K562 (cell line): ENCODE measurements at regions not wholly inside any gene's neighbourhood (a gene's known extent, or its start where the extent isn't known, plus 50 kb on each side); places are given as distances from the start of the nearest gene placed in this dataset.

Source experiments
- ATAC-seq: fragments of 200-7000 bp; cut with Tn5 transposase; 3 replicates; pipeline ENCODE4 v1.9.1; 2020; ENCODE audit warnings: moderate library complexity
- BruUV-seq: library from RNA; stranded (reverse); fragments of 400-500 nt; replicated peaks from 2 replicates; lab custom pipeline; 2021; lab: Mats Ljungman, UMichigan
- CTCF ChIA-PET: fragments of 300-600 bp; formaldehyde crosslinking; extraction: SDS; loops from one replicate; lab custom pipeline; 2021; ENCODE audit warnings: low intra/inter-chr PET ratio; lab: Yijun Ruan, JAX
- POLR2A ChIA-PET: fragments of 300-600, 350-650 bp; sonication (Branson Sonifier 250); formaldehyde crosslinking; extraction: SDS; loops from one replicate; lab custom pipeline; 2021; ENCODE audit warnings: antibody characterized with exemption, inconsistent platforms; lab: Yijun Ruan, JAX
- DNase-seq, 4 experiments: peaks; one replicate each; pipeline versions ENCODE4 v3.0.0 to v3.0.0-alpha.2; 2011 to 2018; ENCODE audit warnings: low spot score in 3 of 4, mixed read lengths in 3 of 4; ENCODE audit errors: extremely low read depth in 1 of 4
- FAIRE-seq: peaks from 2 replicates; lab custom pipeline; 2011; peaks lifted over from hg19 to GRCh38; lab: Jason Lieb, UNC
- H2AFZ ChIP-seq: 2 replicates; pipeline ENCODE4 v1.6.0; 2011; ENCODE audit warnings: low read depth, low read length, control low read depth, inconsistent platforms
- H3K27ac ChIP-seq: fragments of 200-600 bp; 3 replicates; pipeline ENCODE4 v1.8.0; 2011; ENCODE audit warnings: low read depth, mild to moderate bottlenecking, control low read depth, inconsistent platforms, low read length, moderate library complexity, mixed read lengths; ENCODE audit errors: extremely low read depth
- H3K27me3 ChIP-seq, 2 experiments: fragments of 300-600 bp in 1 of 2; 2 replicates in 1 of 2; 3 replicates in 1 of 2; pipeline versions ENCODE4 v1.6.0 to v1.8.0; 2011; ENCODE audit warnings: inconsistent platforms in 2 of 2, low read length in 2 of 2, mild to moderate bottlenecking in 1 of 2, mixed read lengths in 1 of 2, moderate library complexity in 1 of 2; ENCODE audit not compliant: control insufficient read depth in 2 of 2, insufficient read depth in 2 of 2
- H3K36me3 ChIP-seq: fragments of 300-600 bp; 3 replicates; pipeline ENCODE4 v1.8.0; 2011; ENCODE audit warnings: mild to moderate bottlenecking, low read length, inconsistent platforms; ENCODE audit not compliant: control insufficient read depth, insufficient read depth
- H3K4me1 ChIP-seq, 2 experiments: fragments of 200-600 bp in 1 of 2; replicated peaks in 1 of 2; 2 replicates in 1 of 2; 3 replicates in 1 of 2; pipeline versions ENCODE4 v1.5.1 to v1.8.0; 2011; ENCODE audit warnings: inconsistent platforms in 2 of 2, low read length in 2 of 2, mild to moderate bottlenecking in 1 of 2, mixed read lengths in 1 of 2, moderate library complexity in 1 of 2; ENCODE audit not compliant: control insufficient read depth in 2 of 2, insufficient read depth in 2 of 2
- H3K4me2 ChIP-seq: 2 replicates; pipeline ENCODE4 v1.6.1; 2011; ENCODE audit warnings: low read length, control low read depth, inconsistent platforms, mixed read lengths; ENCODE audit not compliant: insufficient read depth
- H3K4me3 ChIP-seq: fragments of 200-600 bp; sonication (generic), shearing (Covaris generic); 2 replicates; pipeline ENCODE4 v1.5.1; 2016; ENCODE audit warnings: control low read depth, inconsistent platforms
- H3K79me2 ChIP-seq: fragments of 200-600 bp; 3 replicates; pipeline ENCODE4 v1.8.0; 2011; ENCODE audit warnings: low read length, inconsistent platforms; ENCODE audit not compliant: control insufficient read depth, insufficient read depth
- H3K9ac ChIP-seq, 2 experiments: 2 replicates each; pipeline versions ENCODE4 v1.6.0 to v1.6.1; 2011; ENCODE audit warnings: low read depth in 2 of 2, low read length in 2 of 2, control low read depth in 1 of 2, inconsistent platforms in 1 of 2, mild to moderate bottlenecking in 1 of 2, mixed read lengths in 1 of 2; ENCODE audit not compliant: insufficient read depth in 1 of 2
- H3K9me1 ChIP-seq: one replicate; pipeline ENCODE4 v1.6.0; 2011; ENCODE audit warnings: inconsistent platforms, mild to moderate bottlenecking, low read length, moderate library complexity; ENCODE audit not compliant: control insufficient read depth, insufficient read depth
- H3K9me3 ChIP-seq: replicated peaks from 2 replicates; pipeline ENCODE4 v1.5.1; 2011; ENCODE audit warnings: low read depth, low read length, inconsistent platforms; ENCODE audit not compliant: control insufficient read depth, insufficient read depth
- H4K20me1 ChIP-seq: replicated peaks from 2 replicates; pipeline ENCODE4 v1.6.1; 2011; ENCODE audit warnings: low read length, inconsistent platforms, mixed read lengths; ENCODE audit not compliant: control insufficient read depth, insufficient read depth
- CGGBP1 ChIP-seq: fragments of 250-450 bp; sonication (Bioruptor Pico); IDR thresholded peaks from 2 replicates; pipeline ENCODE4 v1.9.0; 2021; ENCODE audit warnings: mild to moderate bottlenecking
- FOS ChIP-seq: IDR thresholded peaks from 3 replicates; pipeline ENCODE4 v1.6.1; 2011; ENCODE audit not compliant: insufficient read length; ENCODE audit errors: extremely low read depth
- HBP1 ChIP-seq: fragments of 450-650 bp; formaldehyde crosslinking; IDR thresholded peaks from 2 replicates; pipeline ENCODE4 v1.4.0; 2022; ENCODE audit warnings: missing genetic modification characterization
- MAFG ChIP-seq: fragments of 450-650 bp; conservative IDR thresholded peaks from 2 replicates; pipeline ENCODE4 v1.6.1; 2016; ENCODE audit warnings: missing genetic modification characterization, missing compliant biosample characterization
- MEF2A ChIP-seq: IDR thresholded peaks from 2 replicates; pipeline ENCODE4 v1.6.1; 2011; ENCODE audit warnings: low read depth, mild to moderate bottlenecking, low read length, moderate library complexity; ENCODE audit not compliant: control insufficient read depth
- NR2C2 ChIP-seq, 2 experiments: fragments of 200-800 bp in 1 of 2; sonication (Bioruptor generic) in 1 of 2; sonication (generic) in 1 of 2; formaldehyde crosslinking in 1 of 2; IDR thresholded peaks; 2 replicates each; pipeline versions ENCODE4 v1.6.1 to v1.8.0; 2016 to 2022; ENCODE audit warnings: mild to moderate bottlenecking in 1 of 2, missing compliant biosample characterization in 1 of 2, missing genetic modification characterization in 1 of 2, missing genetic modification reagents in 1 of 2
- NUFIP1 ChIP-seq: fragments of 450-650 bp; IDR thresholded peaks from 2 replicates; pipeline ENCODE4 v1.6.1; 2018; ENCODE audit not compliant: partially characterized antibody
- PHF21A ChIP-seq: fragments of 450-650 bp; IDR thresholded peaks from 2 replicates; pipeline ENCODE4 v1.6.1; 2017; ENCODE audit warnings: low read depth, borderline replicate concordance
- PRPF4 ChIP-seq: fragments of 200-400 bp; formaldehyde crosslinking; IDR thresholded peaks from one replicate; pipeline ENCODE4 v1.6.1; 2017; ENCODE audit warnings: low read length, low read depth, mild to moderate bottlenecking; ENCODE audit not compliant: insufficient read depth, poor library complexity, severe bottlenecking
- RBM17 ChIP-seq: fragments of 200-400 bp; formaldehyde crosslinking; IDR thresholded peaks from 2 replicates; pipeline ENCODE4 v1.6.1; 2017; ENCODE audit warnings: low read depth, mild to moderate bottlenecking, low read length, borderline replicate concordance
- SAP30 ChIP-seq: fragments of 200-600 bp; sonication (generic); IDR thresholded peaks from 2 replicates; pipeline ENCODE4 v1.6.1; 2012; ENCODE audit warnings: borderline replicate concordance, low read depth, mild to moderate bottlenecking, moderate library complexity, low read length, control low read depth, inconsistent platforms; ENCODE audit not compliant: insufficient read depth, poor library complexity, severe bottlenecking
- SIX5 ChIP-seq, 2 experiments: IDR thresholded peaks; 2 replicates each; pipeline ENCODE4 v1.6.1; 2011; ENCODE audit warnings: low read length in 2 of 2, borderline replicate concordance in 1 of 2, low read depth in 1 of 2, mild to moderate bottlenecking in 1 of 2, moderate library complexity in 1 of 2; ENCODE audit not compliant: insufficient read depth in 1 of 2
- SMARCA4 ChIP-seq: fragments of 450-650 bp; IDR thresholded peaks from 2 replicates; pipeline ENCODE4 v1.6.1; 2016
- STAG1 ChIP-seq: sonication (generic); formaldehyde crosslinking; IDR thresholded peaks from 2 replicates; pipeline ENCODE4 v1.5.0; 2020; ENCODE audit warnings: missing genetic modification reagents, borderline replicate concordance
- THRAP3 ChIP-seq: fragments of 450-650 bp; IDR thresholded peaks from 2 replicates; pipeline ENCODE4 v1.6.1; 2016; ENCODE audit warnings: mild to moderate bottlenecking, inconsistent platforms, borderline replicate concordance
- TRIM28 ChIP-seq: fragments of 450-650 bp; IDR thresholded peaks from 2 replicates; pipeline ENCODE4 v1.6.1; 2017
- XRCC5 ChIP-seq: fragments of 200-400 bp; formaldehyde crosslinking; IDR thresholded peaks from 2 replicates; pipeline ENCODE4 v1.6.1; 2017; ENCODE audit warnings: low read depth, mild to moderate bottlenecking, low read length
- ZNF280B ChIP-seq: fragments of 250-450 bp; sonication (Bioruptor Pico); IDR thresholded peaks from 2 replicates; pipeline ENCODE4 v1.5.1; 2021; ENCODE audit warnings: mild to moderate bottlenecking
- WGBS: fragments of 100-300 bp; shearing (Covaris generic); methylation state at CpG from one replicate; pipeline ENCODE4 v1.1.6; 2016; ENCODE audit warnings: low coverage, mixed read lengths; ENCODE audit not compliant: insufficient coverage; ENCODE audit errors: missing lambda C conversion rate; 5-methylcytosine and 5-hydroxymethylcytosine counted together
- in situ Hi-C: fragments of 300-500 bp; cut with MboI; formaldehyde crosslinking; loops from 4 replicates; pipeline ENCODE4 v1.15.0; 2018; ENCODE audit warnings: inconsistent platforms, mixed read lengths
- intact Hi-C: fragments of 100-400 bp; cut with micrococcal nuclease; formaldehyde crosslinking; loops from 2 replicates; pipeline ENCODE4 v1.14.2; 2022
- TF ChIP-seq, protein P1 (sequence below): sonication (generic); formaldehyde crosslinking; IDR thresholded peaks from 2 replicates; pipeline ENCODE4 v1.8.0; 2022; ENCODE audit warnings: mild to moderate bottlenecking, missing genetic modification reagents

GRCh38 chr10:130898381-130898780 is 413.1 kb downstream of the TCERG1L start:
- FAIRE-seq = no peak
- Histone ChIP-seq H3K36me3 (no peaks in the 10 kb centered on the region), H3K27ac (no peak overlapping the region), H2AFZ (no peak overlapping the region), H4K20me1 (no peaks in the 10 kb centered on the region), H3K9me1 (no peaks in the 10 kb centered on the region), H3K79me2 (no peaks in the 10 kb centered on the region), H3K4me1 (no peaks in the 10 kb centered on the region), H3K9ac (no peak overlapping the region), H3K4me2 (no peak overlapping the region), H3K9me3 (no peaks in the 10 kb centered on the region), H3K4me3 (no peak overlapping the region), H3K27me3 (no peaks in the 10 kb centered on the region; a peak in 1 of 5 replicates)
- intact Hi-C loops = no loop called here
- no peak for DNase-seq
- no peak for ATAC-seq
- no TSS peak for BruUV-seq
- 0% methylated on average over 3 of the region's 6 CpGs for WGBS
- in situ Hi-C loops = no loop called here
- CTCF ChIA-PET = no interaction called here
- POLR2A ChIA-PET = interaction anchor here (1.1 kb wide), 1 partner anchor 9 kb away, joined by 3 read pairs; no protein-coding TSS in a partner anchor
- TF ChIP-seq SAP30 (no peak), RBM17 (no peak), NUFIP1 (no peak), TRIM28 (no peak), MEF2A (no peak), HBP1 (no peak), STAG1 (CRISPR knock-in tag) (no peak), SIX5 (IDR thresholded peaks at IDR 0.05; ENCODE audit: borderline replicate concordance in 1 of 2, insufficient read depth in 1 of 2, low read depth in 1 of 2, low read length in 2 of 2) (no peak), PHF21A (no peak), THRAP3 (no peak), MAFG (tag) (no peak), ZNF280B (CRISPR knock-in tag) (no peak), CGGBP1 (CRISPR knock-in tag) (no peak), PRPF4 (no peak), SMARCA4 (no peak), XRCC5 (no peak), NR2C2 (CRISPR knock-in tag; IDR thresholded peaks at IDR 0.05) (no peak), NR2C2 (tag; IDR thresholded peaks at IDR 0.05) (no peak), FOS (no peak)
- TF ChIP-seq, protein P1, sequence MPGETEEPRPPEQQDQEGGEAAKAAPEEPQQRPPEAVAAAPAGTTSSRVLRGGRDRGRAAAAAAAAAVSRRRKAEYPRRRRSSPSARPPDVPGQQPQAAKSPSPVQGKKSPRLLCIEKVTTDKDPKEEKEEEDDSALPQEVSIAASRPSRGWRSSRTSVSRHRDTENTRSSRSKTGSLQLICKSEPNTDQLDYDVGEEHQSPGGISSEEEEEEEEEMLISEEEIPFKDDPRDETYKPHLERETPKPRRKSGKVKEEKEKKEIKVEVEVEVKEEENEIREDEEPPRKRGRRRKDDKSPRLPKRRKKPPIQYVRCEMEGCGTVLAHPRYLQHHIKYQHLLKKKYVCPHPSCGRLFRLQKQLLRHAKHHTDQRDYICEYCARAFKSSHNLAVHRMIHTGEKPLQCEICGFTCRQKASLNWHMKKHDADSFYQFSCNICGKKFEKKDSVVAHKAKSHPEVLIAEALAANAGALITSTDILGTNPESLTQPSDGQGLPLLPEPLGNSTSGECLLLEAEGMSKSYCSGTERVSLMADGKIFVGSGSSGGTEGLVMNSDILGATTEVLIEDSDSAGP (CRISPR knock-in tag) = no peak
